Loucy (cell line): ENCODE measurements at regions not wholly inside any gene's neighbourhood (a gene's known extent, or its start where the extent isn't known, plus 50 kb on each side); places are given as distances from the start of the nearest gene placed in this dataset.

Experiments
- H2AFZ ChIP-seq: fragments of 200-600 bp; sonication (generic); 2 replicates; pipeline ENCODE4 v1.6.0; 2016; ENCODE audit warnings: antibody characterized with exemption, mild to moderate bottlenecking, low read length, moderate library complexity
- H3F3A ChIP-seq: fragments of 200-600 bp; 2 replicates; pipeline ENCODE4 v1.6.0; 2016; ENCODE audit warnings: antibody characterized with exemption, low read depth, mild to moderate bottlenecking
- H3K27me3 ChIP-seq: fragments of 200-600 bp; sonication (generic); 2 replicates; pipeline ENCODE4 v1.6.1; 2014; ENCODE audit warnings: low read length, mild to moderate bottlenecking; ENCODE audit not compliant: insufficient read depth, poor library complexity, severe bottlenecking
- H3K36me3 ChIP-seq: fragments of 200-600 bp; sonication (generic); 2 replicates; pipeline ENCODE4 v1.6.1; 2016; ENCODE audit warnings: low read length; ENCODE audit not compliant: insufficient read depth
- H3K4me1 ChIP-seq: fragments of 200-600 bp; sonication (generic); 2 replicates; pipeline ENCODE4 v1.5.1; 2014; ENCODE audit warnings: low read length, mild to moderate bottlenecking; ENCODE audit not compliant: insufficient read depth, poor library complexity, severe bottlenecking
- H3K4me2 ChIP-seq: fragments of 200-600 bp; sonication (generic); 2 replicates; pipeline ENCODE4 v1.6.0; 2014; ENCODE audit warnings: antibody characterized with exemption, low read length, low read depth, mild to moderate bottlenecking; ENCODE audit not compliant: poor library complexity, severe bottlenecking
- H3K4me3 ChIP-seq: fragments of 200-600 bp; sonication (generic); 2 replicates; pipeline ENCODE4 v1.5.1; 2014; ENCODE audit warnings: low read length, mild to moderate bottlenecking, mixed read lengths; ENCODE audit not compliant: poor library complexity, severe bottlenecking
- H3K79me2 ChIP-seq: fragments of 200-600 bp; sonication (generic); 2 replicates; pipeline ENCODE4 v1.6.1; 2014; ENCODE audit warnings: low read length; ENCODE audit not compliant: insufficient read depth
- H3K9ac ChIP-seq: fragments of 200-600 bp; sonication (generic); 2 replicates; pipeline ENCODE4 v1.6.0; 2014; ENCODE audit warnings: mild to moderate bottlenecking, low read depth, low read length, moderate library complexity; ENCODE audit not compliant: poor library complexity, severe bottlenecking
- H3K9me2 ChIP-seq: fragments of 200-600 bp; sonication (generic); replicated peaks from 2 replicates; pipeline ENCODE4 v1.6.1; 2016; ENCODE audit warnings: low read depth, low read length, mixed read lengths
- H3K9me3 ChIP-seq: fragments of 200-600 bp; sonication (generic); 2 replicates; pipeline ENCODE4 v1.6.1; 2014; ENCODE audit warnings: mild to moderate bottlenecking, antibody characterized with exemption, low read length, low read depth; ENCODE audit not compliant: insufficient read depth
- H4K20me1 ChIP-seq: fragments of 200-600 bp; sonication (generic); 2 replicates; pipeline ENCODE4 v1.6.0; 2014; ENCODE audit warnings: antibody characterized with exemption, low read length, mild to moderate bottlenecking; ENCODE audit not compliant: insufficient read depth, poor library complexity, severe bottlenecking
- CTCF ChIP-seq: fragments of 200-600 bp; sonication (generic); conservative IDR thresholded peaks from 2 replicates; pipeline ENCODE4 v1.5.1; 2014; ENCODE audit warnings: mild to moderate bottlenecking, antibody characterized with exemption, low read length
- EZH2phosphoT487 ChIP-seq: fragments of 200-600 bp; IDR thresholded peaks from 2 replicates; pipeline ENCODE4 v1.6.1; 2018; ENCODE audit warnings: antibody characterized with exemption, mild to moderate bottlenecking, moderate library complexity, borderline replicate concordance

- H3K79me2 ChIP-seq: no peaks in the 10 kb centered on the region
- no peaks in the 10 kb centered on the region for H3K36me3 ChIP-seq
- no peak overlapping the region for H2AFZ ChIP-seq
- H3K9ac ChIP-seq: no peak overlapping the region
- no peak for TF ChIP-seq EZH2phosphoT487
- no peak for TF ChIP-seq CTCF
- H3K27me3 ChIP-seq: no peaks in the 10 kb centered on the region
- no peaks in the 10 kb centered on the region for H3K9me3 ChIP-seq
- no peak overlapping the region for H3K4me2 ChIP-seq
- H3K4me1 ChIP-seq: no peaks in the 10 kb centered on the region
- H3K4me3 ChIP-seq: no peak overlapping the region
- no peaks in the 10 kb centered on the region for H4K20me1 ChIP-seq
- no peaks in the 10 kb centered on the region for H3F3A ChIP-seq
- H3K9me2 ChIP-seq: no peaks in the 10 kb centered on the region
These were observed 881.3 kb downstream of the CDH11 start for GRCh38 chr16:64240586-64240985.

GRCh38 chr16:64238571-64238970 is 883.3 kb downstream of the CDH11 start:
- H3F3A ChIP-seq: no peaks in the 10 kb centered on the region
- no peak for TF ChIP-seq CTCF
- no peak for TF ChIP-seq EZH2phosphoT487
- no peaks in the 10 kb centered on the region for H3K9me3 ChIP-seq
- H4K20me1 ChIP-seq: no peaks in the 10 kb centered on the region
- no peaks in the 10 kb centered on the region for H3K27me3 ChIP-seq
- no peak overlapping the region for H2AFZ ChIP-seq
- no peaks in the 10 kb centered on the region for H3K9me2 ChIP-seq
- H3K4me3 ChIP-seq: no peak overlapping the region
- no peaks in the 10 kb centered on the region for H3K36me3 ChIP-seq
- H3K4me1 ChIP-seq: no peaks in the 10 kb centered on the region
- H3K9ac ChIP-seq: no peak overlapping the region
- no peak overlapping the region for H3K4me2 ChIP-seq
- H3K79me2 ChIP-seq: no peaks in the 10 kb centered on the region

GRCh38 chr16:64236316-64236715 is 885.5 kb downstream of the CDH11 start:
- Histone ChIP-seq H4K20me1 (no peaks in the 10 kb centered on the region), H3K9me2 (no peaks in the 10 kb centered on the region), H2AFZ (no peak overlapping the region), H3K9ac (no peak overlapping the region), H3K79me2 (no peaks in the 10 kb centered on the region), H3K27me3 (no peaks in the 10 kb centered on the region), H3K4me1 (no peaks in the 10 kb centered on the region), H3K9me3 (no peaks in the 10 kb centered on the region), H3F3A (no peaks in the 10 kb centered on the region), H3K36me3 (no peaks in the 10 kb centered on the region), H3K4me3 (no peak overlapping the region), H3K4me2 (no peak overlapping the region)
- TF ChIP-seq EZH2phosphoT487 (no peak), CTCF (no peak)
